ENCODE measurements at regions not wholly inside any gene's neighbourhood (a gene's known extent, or its start where the extent isn't known, plus 50 kb on each side); places are given as distances from the start of the nearest gene placed in this dataset.

DNA sequence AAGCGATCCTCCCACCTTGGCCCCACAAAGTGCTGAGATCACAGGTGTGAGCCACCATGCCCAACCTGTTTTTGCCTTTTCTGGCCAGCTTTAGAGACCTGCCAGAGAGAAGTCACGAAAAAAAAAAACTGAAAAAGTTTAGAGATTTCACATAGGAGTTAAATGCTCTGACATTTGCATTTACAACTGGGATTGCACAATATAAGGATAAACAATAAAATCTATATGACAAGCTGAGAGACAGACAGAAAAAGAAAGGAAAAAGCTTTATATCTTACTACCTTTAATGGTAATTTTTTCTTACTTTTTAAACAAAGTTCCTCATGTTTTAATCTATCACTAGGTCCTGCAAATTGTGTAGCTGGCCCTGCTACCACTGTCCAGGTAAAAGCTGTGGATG is 466.5 kb downstream of the TXNL1 start:
- ATAC-seq (no peak), DNase-seq (no peak)
- peaks cover 0 to 4% of the 10 kb centered on the region in 2 donors for H3K9me3 Mint-ChIP-seq
- no peak overlapping the region for H3K27ac ChIP-seq (ENCODE audit: low read length)
- H3K4me1 ChIP-seq (ENCODE audit: control insufficient read depth, insufficient read depth, low read length) = no peaks in the 10 kb centered on the region
- WGBS (ENCODE audit: insufficient coverage) = 77% methylated on average over 2 of the region's 2 CpGs
- no peak overlapping the region for H3K4me3 Mint-ChIP-seq
- H3K36me3 ChIP-seq (ENCODE audit: control insufficient read depth, insufficient read depth, low read length) = no peaks in the 10 kb centered on the region
- no peaks in the 10 kb centered on the region for H3K4me1 Mint-ChIP-seq
- no peak overlapping the region for H3K27ac Mint-ChIP-seq
- H3K9me3 ChIP-seq (ENCODE audit: control insufficient read depth, insufficient read depth, low read length) = no peaks in the 10 kb centered on the region
- no peak overlapping the region for H3K4me3 ChIP-seq (ENCODE audit: low read length)
- intact Hi-C loops (cut with micrococcal nuclease) = no loop called here
- no peaks in the 10 kb centered on the region for H3K36me3 Mint-ChIP-seq
- H3K27me3 ChIP-seq (ENCODE audit: control insufficient read depth, insufficient read depth, low read length) = no peaks in the 10 kb centered on the region
- no peaks in the 10 kb centered on the region for H3K27me3 Mint-ChIP-seq (ENCODE audit: low read depth in 2 of 2)
- TF ChIP-seq, protein P1, sequence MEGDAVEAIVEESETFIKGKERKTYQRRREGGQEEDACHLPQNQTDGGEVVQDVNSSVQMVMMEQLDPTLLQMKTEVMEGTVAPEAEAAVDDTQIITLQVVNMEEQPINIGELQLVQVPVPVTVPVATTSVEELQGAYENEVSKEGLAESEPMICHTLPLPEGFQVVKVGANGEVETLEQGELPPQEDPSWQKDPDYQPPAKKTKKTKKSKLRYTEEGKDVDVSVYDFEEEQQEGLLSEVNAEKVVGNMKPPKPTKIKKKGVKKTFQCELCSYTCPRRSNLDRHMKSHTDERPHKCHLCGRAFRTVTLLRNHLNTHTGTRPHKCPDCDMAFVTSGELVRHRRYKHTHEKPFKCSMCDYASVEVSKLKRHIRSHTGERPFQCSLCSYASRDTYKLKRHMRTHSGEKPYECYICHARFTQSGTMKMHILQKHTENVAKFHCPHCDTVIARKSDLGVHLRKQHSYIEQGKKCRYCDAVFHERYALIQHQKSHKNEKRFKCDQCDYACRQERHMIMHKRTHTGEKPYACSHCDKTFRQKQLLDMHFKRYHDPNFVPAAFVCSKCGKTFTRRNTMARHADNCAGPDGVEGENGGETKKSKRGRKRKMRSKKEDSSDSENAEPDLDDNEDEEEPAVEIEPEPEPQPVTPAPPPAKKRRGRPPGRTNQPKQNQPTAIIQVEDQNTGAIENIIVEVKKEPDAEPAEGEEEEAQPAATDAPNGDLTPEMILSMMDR (IDR thresholded peaks at IDR 0.05) = no peak

DNA sequence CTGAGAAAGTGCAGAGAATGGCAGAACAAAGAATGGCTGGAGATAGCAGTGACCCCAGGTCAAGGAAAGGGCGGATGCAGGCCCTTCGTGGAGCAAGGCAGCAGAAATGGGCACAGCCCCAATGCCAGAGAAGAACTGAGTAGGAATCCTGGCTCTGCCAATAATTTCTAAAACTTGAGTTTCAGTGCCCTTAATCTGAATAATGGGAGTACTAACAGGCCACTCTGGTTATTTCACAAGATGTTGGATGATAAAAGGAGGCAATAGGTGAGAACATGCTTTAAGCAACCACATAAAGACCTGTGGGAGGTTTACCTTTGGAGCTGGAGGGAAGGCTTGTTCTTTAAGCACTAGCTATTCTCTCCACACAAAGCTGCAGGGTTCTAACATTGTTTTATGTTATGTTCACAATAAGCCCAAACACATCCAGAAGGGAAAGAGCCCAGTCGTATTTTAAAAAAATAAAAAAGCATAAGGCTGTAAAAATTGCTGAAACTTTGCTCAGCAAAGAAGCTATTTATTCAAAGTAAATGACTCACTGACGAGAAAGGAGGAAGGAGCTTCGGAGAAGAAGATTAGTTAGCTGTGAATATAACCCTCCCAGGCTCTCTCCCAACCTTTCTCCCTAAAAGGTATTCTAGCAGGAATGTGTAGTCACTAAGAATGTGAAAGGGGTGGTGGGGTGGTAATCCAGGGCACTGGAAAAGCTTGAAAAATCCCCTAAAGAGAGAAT is 470.2 kb downstream of the TXNL1 start:
- Mint-ChIP-seq H3K4me3 (no peak overlapping the region), H3K27me3 (ENCODE audit: low read depth in 2 of 2) (no peaks in the 10 kb centered on the region), H3K27ac (no peak overlapping the region), H3K9me3 (peaks cover 0 to 4% of the 10 kb centered on the region in 2 donors), H3K36me3 (no peaks in the 10 kb centered on the region), H3K4me1 (no peaks in the 10 kb centered on the region)
- Histone ChIP-seq H3K27me3 (ENCODE audit: control insufficient read depth, insufficient read depth, low read length) (no peaks in the 10 kb centered on the region), H3K27ac (ENCODE audit: low read length) (no peak overlapping the region), H3K4me1 (ENCODE audit: control insufficient read depth, insufficient read depth, low read length) (no peaks in the 10 kb centered on the region), H3K9me3 (ENCODE audit: control insufficient read depth, insufficient read depth, low read length) (no peaks in the 10 kb centered on the region), H3K36me3 (ENCODE audit: control insufficient read depth, insufficient read depth, low read length) (no peaks in the 10 kb centered on the region), H3K4me3 (ENCODE audit: low read length) (no peak overlapping the region)
- 84% methylated on average over 2 of the region's 5 CpGs for WGBS (ENCODE audit: insufficient coverage)
- TF ChIP-seq, protein P1 (IDR thresholded peaks at IDR 0.05) = no peak
- ATAC-seq = no peak
- DNase-seq = no peak
- intact Hi-C loops (cut with micrococcal nuclease) = no loop called here

DNA sequence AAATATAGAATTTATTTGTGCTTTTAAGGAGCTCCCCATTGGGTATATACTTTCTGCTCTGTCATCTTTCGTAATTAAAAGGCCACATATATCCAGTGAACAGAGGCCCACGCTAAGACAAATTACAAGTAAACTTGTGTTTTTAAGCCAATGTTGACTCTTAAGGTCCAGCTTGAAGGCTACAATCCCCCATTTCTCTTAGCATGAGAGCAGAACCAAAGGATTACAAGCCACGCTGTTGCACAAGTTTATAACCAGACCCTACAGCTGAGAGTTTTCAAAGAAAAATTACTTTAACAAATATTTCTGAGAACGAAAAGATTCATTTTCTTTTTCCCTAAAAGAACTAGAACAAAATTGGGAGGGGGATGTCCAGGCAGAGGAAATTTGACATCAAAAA is 471.0 kb downstream of the TXNL1 start:
- H3K27ac Mint-ChIP-seq = no peak overlapping the region
- intact Hi-C loops (cut with micrococcal nuclease) = no loop called here

More for the DNA sequence above, 471.0 kb downstream of the TXNL1 start:
- WGBS (ENCODE audit: insufficient coverage) = 88% methylated on average over 3 of the region's 4 CpGs
- ATAC-seq = no peak
- H3K4me1 Mint-ChIP-seq = no peaks in the 10 kb centered on the region
- Histone ChIP-seq H3K9me3 (ENCODE audit: control insufficient read depth, insufficient read depth, low read length) (no peaks in the 10 kb centered on the region), H3K27me3 (ENCODE audit: control insufficient read depth, insufficient read depth, low read length) (no peaks in the 10 kb centered on the region), H3K4me3 (ENCODE audit: low read length) (no peak overlapping the region), H3K27ac (ENCODE audit: low read length) (no peak overlapping the region), H3K36me3 (ENCODE audit: control insufficient read depth, insufficient read depth, low read length) (no peaks in the 10 kb centered on the region), H3K4me1 (ENCODE audit: control insufficient read depth, insufficient read depth, low read length) (no peaks in the 10 kb centered on the region)
- no peak for DNase-seq
- TF ChIP-seq, protein P1 (IDR thresholded peaks at IDR 0.05) = no peak
- H3K27me3 Mint-ChIP-seq (ENCODE audit: low read depth in 2 of 2) = no peaks in the 10 kb centered on the region
- no peaks in the 10 kb centered on the region for H3K36me3 Mint-ChIP-seq
- H3K9me3 Mint-ChIP-seq = peaks cover 0 to 4% of the 10 kb centered on the region in 2 donors
- H3K4me3 Mint-ChIP-seq = no peak overlapping the region
